HG03565 (cell line): ENCODE measurements at regions not wholly inside any gene's neighbourhood (a gene's known extent, or its start where the extent isn't known, plus 50 kb on each side); places are given as distances from the start of the nearest gene placed in this dataset.

Experiments
- ATAC-seq: cut with Tn5 transposase; IDR thresholded peaks from one replicate; pipeline ENCODE4 v1.9.1; 2021; ENCODE audit warnings: mild to moderate bottlenecking, moderate library complexity; ENCODE audit not compliant: unreplicated experiment

DNA sequence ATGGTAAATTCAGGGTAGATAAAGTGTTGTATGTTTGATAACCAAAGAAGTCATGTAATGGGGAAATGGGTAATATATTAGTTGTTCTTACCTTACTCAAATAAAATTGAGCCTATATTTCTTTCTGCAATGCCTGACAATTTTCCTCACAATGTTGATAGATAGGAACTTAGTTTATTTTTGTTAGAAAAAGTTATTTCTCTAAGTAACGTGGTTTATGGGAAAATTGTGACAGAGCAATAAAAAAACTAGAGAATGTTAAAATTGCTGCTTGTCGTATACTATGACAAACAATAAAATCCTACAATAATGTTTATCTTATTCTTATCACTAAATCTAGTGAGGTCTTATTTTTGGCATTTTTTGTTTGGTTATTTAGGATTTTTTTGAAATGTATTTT lies 534.1 kb downstream of the TMTC2 start:
- ATAC-seq: no peak

DNA sequence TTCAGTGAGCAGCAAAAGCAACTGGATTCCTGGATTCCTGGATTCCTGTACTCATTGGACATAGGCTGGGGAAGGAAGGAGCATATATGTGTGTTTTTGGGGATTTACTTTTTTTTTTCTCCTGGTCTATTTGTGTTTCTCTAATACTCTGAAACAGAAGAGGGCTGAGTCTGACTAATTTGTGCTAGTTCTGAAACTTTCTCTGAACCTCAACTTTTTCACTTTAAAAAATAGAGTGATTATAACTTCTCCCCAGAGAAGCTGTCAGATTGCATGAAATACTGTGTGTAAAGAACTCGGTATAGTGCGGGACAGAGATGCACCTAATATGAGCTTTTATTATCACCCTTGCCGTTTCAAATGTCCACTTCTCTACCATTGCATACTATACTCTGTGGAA lies 529.5 kb downstream of the TMTC2 start:
- no peak for ATAC-seq

DNA sequence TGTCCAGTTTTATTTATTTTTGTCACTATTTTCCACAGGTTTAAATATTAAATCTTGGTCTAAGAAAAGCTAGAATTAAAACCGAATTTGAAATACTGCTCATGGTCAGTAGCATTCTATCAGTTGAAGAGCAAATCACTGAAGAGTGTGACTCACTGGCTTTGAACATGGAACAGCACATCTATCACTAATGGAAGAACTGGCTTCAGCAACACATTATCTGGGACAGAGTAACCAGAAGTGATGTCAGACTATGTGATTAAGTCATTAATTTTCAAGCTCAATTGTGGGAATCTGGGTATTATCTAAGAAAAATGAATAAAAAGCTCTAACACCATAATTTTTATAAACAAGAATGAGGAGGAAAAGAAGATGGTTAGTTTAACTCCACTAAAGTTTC lies 527.5 kb downstream of the TMTC2 start:
- no peak for ATAC-seq

DNA sequence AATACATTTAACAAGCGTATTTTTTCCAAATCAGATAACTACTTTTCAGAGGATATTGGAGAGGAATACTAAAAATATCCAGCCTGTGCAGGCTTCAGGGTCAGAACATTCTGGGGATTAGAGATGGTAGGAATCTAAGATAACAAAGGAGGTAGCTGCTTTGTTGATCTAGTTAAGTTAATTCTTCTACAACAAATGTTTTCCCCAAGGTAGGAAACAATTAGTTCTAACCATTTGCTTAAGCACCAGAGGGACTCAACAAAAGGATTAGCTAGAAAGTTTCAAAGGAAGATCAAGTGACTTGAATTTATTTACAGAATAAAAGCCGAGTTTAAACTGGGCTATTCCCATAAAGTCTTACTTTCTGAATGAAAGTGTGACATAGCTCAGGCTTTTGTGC lies 524.2 kb downstream of the TMTC2 start:
- no peak for ATAC-seq

DNA sequence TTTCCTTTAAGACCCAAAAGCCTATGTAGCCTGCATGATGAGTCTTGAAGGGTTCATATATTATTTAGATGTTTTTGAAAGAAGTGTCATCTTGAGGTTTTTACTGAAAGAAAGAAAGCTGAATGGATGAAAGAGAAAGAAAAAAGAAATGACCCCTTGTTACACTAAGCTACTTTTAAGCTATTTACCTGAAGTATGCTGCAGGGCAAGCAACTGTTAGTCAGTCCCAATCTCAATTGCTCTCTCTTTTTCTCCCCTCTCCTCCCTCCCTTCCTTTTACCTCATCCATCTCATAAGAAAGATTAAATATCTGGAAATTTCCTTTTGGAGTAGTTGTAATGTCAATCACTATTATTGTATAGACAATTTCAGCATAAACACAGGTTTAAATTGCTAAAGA lies 512.4 kb downstream of the TMTC2 start:
- no peak for ATAC-seq

DNA sequence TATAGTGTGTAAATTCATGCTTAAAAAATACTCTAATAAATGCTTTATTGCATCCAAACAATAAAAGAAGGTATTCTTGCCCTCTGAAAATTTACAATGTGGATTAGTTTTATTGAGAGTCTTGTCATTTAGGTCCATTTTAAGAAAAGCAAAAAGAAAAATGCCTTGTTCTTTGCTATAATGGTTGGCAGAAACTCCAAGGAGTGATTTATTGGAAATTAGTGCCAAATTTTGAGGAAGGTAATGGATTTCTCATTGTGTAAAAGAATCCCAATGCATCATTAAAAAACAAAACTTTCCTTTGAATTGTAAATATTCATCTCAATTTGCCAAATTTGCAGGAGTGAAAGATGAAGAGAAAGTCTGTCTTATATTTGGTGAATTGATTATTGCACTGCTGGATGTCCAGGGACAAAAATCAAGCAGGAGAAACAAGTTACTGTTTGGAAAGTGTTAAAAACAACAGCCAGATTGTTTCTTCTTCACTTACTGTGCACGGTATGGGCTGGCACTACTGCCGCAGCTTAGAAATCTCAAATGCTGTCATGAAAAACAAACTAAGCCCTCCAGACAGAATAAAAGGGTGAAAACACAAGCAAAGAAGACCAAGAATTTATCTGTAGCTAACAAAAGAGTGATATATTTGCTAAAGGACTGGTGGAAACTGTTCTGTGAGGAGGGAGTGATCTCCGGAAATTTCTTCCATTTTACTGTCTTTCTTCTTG lies 511.7 kb downstream of the TMTC2 start:
- no peak for ATAC-seq

DNA sequence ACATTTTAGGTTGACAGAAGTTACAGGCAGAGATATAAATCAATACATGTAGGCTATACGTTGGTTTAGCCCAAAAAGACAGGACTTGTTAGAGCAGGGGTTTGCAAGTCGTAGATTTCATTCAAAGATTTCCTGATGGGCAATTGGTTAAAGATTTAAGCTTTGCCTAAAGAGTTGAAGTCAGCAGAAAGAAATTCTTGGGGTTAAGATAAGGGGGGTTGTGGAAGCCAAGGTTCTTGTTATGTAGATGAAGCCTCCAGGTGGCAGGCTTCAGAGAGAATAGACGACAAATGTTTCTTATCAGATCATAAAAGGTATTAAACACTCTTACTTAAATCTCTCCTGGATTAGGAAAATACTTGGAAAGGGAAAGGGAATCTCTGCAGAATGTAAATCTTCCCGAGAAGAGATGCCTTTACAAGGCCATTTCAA lies 510.8 kb downstream of the TMTC2 start:
- ATAC-seq: no peak

DNA sequence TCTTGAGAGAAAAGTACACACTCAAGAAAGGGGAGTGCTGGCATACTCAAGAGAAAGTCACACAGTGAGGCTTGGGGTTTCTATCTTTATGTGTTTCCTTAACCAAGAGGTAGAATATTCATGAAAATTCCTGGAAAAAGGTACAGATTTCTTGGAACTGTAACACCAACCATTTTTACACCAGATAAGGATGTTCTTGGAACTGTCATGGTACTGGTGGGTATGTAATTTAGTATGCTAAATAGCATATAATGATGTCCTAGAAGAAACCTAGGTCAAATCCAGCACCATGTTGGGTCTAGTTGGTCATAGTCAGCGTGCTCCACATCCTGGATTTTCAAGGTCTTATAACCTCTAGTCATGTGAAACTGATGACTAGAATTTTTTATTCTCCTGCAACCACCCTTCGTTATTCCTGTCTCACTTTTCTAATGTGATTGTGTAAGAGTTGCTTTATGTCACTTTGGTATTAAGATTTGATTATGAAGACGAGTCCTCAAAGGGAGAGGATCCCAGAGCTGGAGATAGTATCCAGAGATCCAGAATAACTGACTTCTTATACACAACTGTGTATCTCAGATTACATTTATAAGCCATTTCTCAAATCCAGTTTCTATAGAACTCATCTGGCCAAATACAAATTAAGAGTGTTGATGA lies 510.1 kb downstream of the TMTC2 start:
- ATAC-seq: no peak

DNA sequence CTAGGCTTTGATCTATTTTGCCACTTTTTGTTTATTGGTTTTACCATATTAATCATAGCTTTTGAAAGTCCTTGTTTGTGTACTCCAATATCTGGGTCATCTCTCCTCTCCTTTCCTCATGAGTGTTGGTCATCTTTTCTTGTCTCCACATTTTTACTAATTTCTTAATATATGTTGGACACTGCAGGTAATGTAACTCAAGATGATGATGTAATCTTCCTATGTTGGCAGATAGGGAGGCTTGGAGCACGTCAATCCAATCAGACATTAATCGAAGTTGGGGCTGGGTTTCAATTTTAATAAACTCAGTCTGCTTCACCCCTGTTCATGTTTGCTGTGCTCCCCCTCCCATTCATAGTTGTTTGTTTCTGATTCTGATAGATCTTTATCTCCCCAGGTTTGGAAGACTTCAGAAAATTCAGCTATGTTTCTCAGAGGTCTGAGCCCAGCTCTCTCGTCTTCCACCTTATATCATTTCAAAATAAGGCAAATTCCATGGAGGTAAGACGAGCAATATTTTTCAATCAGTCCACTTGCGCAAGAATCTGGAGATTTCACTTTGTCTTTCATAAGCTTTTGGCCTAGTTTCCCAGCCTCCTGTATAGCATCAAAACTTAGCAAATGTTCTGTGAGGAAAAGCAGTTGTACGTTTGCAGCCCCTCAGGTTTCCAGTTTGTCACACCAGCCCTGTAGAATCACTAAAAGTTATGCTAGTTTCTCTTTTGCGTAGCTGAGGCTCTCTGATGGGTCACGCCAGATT lies 504.1 kb downstream of the TMTC2 start:
- ATAC-seq: no peak

DNA sequence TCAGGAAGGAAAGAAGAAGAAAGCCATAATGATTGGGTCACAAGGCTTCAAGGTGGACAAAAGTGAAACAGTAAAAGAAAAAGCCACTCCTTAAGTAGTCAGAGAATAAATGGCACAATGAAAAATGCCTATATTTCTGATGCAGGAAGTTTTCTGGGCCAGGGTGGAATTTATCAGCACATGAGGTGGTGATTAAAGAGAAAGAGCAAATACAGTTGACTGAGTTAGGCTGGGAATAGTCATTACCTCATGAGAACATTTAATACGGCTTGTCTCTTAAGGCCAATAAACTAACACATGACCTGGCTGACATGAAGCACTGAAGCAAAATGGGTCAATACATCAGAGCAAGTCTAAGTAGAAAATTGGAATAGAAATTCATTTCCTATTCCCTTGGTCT lies 499.7 kb downstream of the TMTC2 start:
- no peak for ATAC-seq

DNA sequence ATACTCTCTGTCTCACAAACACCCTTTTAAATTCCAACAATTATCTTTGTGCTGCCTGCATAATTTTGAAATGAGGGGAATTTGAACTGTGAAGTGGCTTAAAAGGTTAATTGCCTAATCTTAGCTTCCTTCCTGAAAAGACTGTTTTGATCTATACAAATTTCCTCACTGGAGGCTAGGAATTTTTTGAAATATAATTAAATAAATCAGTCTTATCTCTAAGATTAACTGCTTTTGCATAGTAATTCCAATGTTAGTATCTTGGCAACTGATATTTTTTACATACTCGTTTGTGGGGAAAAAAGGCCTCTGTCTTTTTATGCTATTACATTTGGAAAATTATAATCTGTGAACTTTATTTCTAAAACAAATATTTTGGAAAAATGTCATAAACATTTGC lies 498.5 kb downstream of the TMTC2 start:
- no peak for ATAC-seq
